ENCODE measurements at regions not wholly inside any gene's neighbourhood (a gene's known extent, or its start where the extent isn't known, plus 50 kb on each side); places are given as distances from the start of the nearest gene placed in this dataset.

DNA sequence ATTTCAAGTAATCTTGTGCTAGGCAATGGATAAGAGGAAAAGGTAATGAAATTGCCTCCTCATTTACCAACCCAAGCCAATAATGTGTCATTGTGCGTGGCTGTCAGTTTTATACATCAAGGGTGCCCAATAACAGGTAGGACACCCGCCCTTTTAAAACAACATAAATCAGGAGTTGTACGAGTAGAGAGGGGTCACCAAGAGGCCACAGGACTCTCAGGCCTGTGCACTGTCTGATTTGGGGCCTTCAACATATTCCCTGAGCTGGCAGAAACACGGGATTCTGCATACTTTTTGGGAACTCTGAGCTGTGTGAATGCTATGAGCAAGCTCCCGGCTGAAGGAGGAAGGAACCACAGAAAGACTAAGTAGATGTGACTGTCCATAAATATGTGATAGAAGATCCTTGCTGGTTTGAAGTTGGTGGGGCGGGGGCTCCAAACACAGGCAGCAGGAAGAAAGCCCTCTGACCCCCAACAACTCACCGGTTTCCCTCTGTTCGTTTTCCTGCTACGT, 82.7 kb upstream of the MAML3 start:
- Histone ChIP-seq H3K4me3 (no peak overlapping the region), H3K27ac (peak overlapping the region in 2 of 3 donors; percentile 81 to 90), H3K9me3 (no peaks in the 10 kb centered on the region), H3K36me3 (no peaks in the 10 kb centered on the region), H3K27me3 (no peaks in the 10 kb centered on the region), H3K4me1 (peaks cover 0 to 36% (median 14%) of the 10 kb centered on the region in 4 donors)
- TF ChIP-seq, protein P1, sequence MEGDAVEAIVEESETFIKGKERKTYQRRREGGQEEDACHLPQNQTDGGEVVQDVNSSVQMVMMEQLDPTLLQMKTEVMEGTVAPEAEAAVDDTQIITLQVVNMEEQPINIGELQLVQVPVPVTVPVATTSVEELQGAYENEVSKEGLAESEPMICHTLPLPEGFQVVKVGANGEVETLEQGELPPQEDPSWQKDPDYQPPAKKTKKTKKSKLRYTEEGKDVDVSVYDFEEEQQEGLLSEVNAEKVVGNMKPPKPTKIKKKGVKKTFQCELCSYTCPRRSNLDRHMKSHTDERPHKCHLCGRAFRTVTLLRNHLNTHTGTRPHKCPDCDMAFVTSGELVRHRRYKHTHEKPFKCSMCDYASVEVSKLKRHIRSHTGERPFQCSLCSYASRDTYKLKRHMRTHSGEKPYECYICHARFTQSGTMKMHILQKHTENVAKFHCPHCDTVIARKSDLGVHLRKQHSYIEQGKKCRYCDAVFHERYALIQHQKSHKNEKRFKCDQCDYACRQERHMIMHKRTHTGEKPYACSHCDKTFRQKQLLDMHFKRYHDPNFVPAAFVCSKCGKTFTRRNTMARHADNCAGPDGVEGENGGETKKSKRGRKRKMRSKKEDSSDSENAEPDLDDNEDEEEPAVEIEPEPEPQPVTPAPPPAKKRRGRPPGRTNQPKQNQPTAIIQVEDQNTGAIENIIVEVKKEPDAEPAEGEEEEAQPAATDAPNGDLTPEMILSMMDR (IDR thresholded peaks at IDR 0.05) = no peak
- TF ChIP-seq POLR2A (IDR thresholded peaks at IDR 0.05) = no peak
- intact Hi-C loops (cut with DNase I) = no loop called here
- ATAC-seq (no peak), DNase-seq (no peak)
- WGBS (ENCODE audit: insufficient coverage, low coverage, low lambda C conversion rate, missing lambda C conversion rate) = 78% methylated on average over 7 of the region's 9 CpGs

DNA sequence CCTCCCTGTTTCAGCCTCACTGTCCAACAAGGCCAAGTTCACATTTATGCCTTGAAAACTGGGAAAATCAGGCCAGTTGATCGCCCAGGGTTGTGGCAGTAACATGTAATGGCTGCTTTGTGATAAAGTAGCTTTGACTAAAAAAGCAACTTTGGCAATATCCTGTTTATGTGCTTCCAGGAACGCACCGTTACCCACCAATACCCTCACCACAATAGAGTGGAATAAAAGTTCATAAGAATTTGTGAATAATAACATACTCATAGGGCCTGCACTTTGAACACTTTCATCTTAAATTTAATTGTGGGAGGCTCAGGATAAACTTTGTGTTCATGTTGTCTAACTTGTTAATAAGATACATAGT, 80.7 kb upstream of the MAML3 start:
- ATAC-seq (no peak), DNase-seq (no peak)
- peaks cover 0 to 36% (median 14%) of the 10 kb centered on the region in 4 donors for H3K4me1 ChIP-seq
- no peak overlapping the region for H3K4me3 ChIP-seq
- no peak overlapping the region for H3K27ac ChIP-seq
- no peaks in the 10 kb centered on the region for H3K9me3 ChIP-seq
- no peak for TF ChIP-seq POLR2A (IDR thresholded peaks at IDR 0.05)
- TF ChIP-seq, protein P1 (IDR thresholded peaks at IDR 0.05) = no peak
- 45% methylated on average over 3 of the region's 3 CpGs for WGBS (ENCODE audit: insufficient coverage, low coverage, low lambda C conversion rate, missing lambda C conversion rate)
- no peaks in the 10 kb centered on the region for H3K36me3 ChIP-seq
- H3K27me3 ChIP-seq = no peaks in the 10 kb centered on the region
- intact Hi-C loops (cut with DNase I) = no loop called here

DNA sequence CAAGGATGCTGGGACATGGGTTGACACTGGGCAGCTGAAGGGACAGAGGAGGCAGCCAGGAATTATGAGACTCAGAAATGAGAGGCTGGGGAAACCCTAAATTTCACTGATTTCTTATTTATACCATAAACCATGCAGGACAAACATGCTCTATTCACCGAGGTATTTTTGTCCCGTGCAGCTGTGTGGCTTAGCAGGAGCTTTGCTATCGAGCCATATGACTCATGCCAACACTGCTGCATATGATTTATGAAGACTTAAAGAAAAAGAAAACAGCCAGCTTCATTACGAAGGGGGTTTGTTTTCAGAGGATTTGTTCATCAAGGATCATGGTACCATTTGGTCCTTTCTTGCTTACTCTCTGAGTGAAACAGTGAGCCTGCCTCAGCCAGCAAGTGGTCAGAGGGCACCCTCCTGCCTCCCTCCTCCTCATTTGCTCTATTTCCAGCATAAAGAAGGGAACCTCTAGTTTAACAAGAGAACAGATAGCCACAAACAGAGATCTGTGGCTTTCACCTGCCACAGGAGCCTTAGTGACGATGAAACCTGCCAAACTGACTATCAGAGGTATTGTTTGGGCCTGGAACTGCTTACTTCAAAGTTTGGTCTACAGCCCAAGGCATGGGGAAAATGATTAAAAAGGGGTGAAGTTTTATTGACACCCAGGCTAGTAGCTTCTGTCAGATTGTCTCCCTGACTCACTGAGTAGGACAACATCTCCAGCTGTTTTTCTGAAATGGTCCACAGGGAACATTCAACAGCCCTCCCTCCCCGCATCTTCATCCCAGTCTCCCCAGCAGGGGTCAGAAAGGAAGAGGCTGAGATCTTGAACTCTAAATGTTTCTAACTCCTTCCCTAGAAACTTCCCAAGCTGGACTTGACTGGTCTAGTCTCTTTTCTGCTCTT, 80.1 kb upstream of the MAML3 start:
- WGBS (ENCODE audit: insufficient coverage, low coverage, low lambda C conversion rate, missing lambda C conversion rate) = 43% methylated on average over 5 of the region's 6 CpGs
- TF ChIP-seq, protein P1 (IDR thresholded peaks at IDR 0.05) = no peak
- TF ChIP-seq POLR2A (IDR thresholded peaks at IDR 0.05) = no peak
- Histone ChIP-seq H3K4me1 (peaks cover 0 to 37% (median 14%) of the 10 kb centered on the region in 4 donors), H3K9me3 (no peaks in the 10 kb centered on the region), H3K27me3 (no peaks in the 10 kb centered on the region), H3K4me3 (no peak overlapping the region), H3K27ac (no peak overlapping the region), H3K36me3 (no peaks in the 10 kb centered on the region)
- intact Hi-C loops (cut with DNase I) = no loop called here
- DNase-seq (no peak), ATAC-seq (no peak)

DNA sequence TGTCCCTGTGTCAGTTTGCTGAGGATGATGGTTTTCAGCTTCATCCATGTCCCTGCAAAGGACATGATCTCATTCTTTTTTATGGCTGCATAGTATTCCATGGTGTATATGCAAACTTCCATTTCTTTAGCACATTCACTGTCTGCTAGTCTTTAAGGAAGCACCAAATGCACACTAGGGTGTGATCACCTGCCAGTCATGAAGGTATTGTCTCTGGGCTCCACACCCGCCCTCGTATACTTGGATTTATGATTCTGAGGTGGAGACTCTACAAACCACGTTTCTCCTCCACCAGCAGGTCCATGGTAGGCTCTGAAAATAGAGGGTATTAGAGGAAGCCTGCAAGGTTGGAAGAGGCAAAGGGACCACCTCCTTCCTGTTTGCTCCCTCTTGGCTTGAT, 75.9 kb upstream of the MAML3 start:
- no peaks in the 10 kb centered on the region for H3K36me3 ChIP-seq
- no peak overlapping the region for H3K4me3 ChIP-seq
- peaks cover 0 to 21% (median 8%) of the 10 kb centered on the region in 4 donors for H3K4me1 ChIP-seq
- DNase-seq = no peak
- no peaks in the 10 kb centered on the region for H3K9me3 ChIP-seq
- WGBS (ENCODE audit: insufficient coverage, low coverage, low lambda C conversion rate, missing lambda C conversion rate) = 97% methylated on average over 3 of the region's 3 CpGs
- H3K27ac ChIP-seq = no peak overlapping the region
- no peaks in the 10 kb centered on the region for H3K27me3 ChIP-seq
- no peak for TF ChIP-seq POLR2A (IDR thresholded peaks at IDR 0.05)
- TF ChIP-seq, protein P1 (IDR thresholded peaks at IDR 0.05) = no peak
- no peak for ATAC-seq
- intact Hi-C loops (cut with DNase I) = no loop called here

All from right lobe of liver (tissue), 6 donors.